ENCODE measurements at regions not wholly inside any gene's neighbourhood (a gene's known extent, or its start where the extent isn't known, plus 50 kb on each side); places are given as distances from the start of the nearest gene placed in this dataset.

DNA sequence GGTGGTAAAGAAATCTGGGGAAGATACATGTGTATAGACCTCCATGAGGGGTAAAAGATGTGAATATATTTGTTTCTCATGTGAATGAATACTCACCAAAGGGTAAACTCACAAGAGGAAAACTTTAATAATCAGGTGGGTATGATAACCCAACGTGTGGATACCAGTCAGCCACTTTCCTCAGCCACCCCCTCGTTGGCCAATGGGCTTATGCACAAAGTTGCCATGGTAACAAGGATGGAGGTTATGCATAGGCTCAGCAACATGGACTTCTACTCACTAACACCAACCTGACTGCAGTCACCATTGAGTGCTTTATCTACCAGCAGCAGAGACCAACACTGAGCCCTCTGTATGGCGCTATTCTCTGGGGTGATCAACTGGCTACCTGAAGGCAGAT lies 424.4 kb downstream of the DUSP10 start:
- Histone ChIP-seq H3K36me3 (no peaks in the 10 kb centered on the region), H3K4me1 (peaks cover 0 to 2% (median 0%) of the 10 kb centered on the region in 4 donors), H3K27ac (no peak overlapping the region), H3K4me3 (no peak overlapping the region), H3K27me3 (no peaks in the 10 kb centered on the region), H3K9me3 (no peaks in the 10 kb centered on the region)
- DNase-seq (no peak), ATAC-seq (ENCODE audit: low FRiP score in 2 of 2) (no peak)
- TF ChIP-seq, protein P1, sequence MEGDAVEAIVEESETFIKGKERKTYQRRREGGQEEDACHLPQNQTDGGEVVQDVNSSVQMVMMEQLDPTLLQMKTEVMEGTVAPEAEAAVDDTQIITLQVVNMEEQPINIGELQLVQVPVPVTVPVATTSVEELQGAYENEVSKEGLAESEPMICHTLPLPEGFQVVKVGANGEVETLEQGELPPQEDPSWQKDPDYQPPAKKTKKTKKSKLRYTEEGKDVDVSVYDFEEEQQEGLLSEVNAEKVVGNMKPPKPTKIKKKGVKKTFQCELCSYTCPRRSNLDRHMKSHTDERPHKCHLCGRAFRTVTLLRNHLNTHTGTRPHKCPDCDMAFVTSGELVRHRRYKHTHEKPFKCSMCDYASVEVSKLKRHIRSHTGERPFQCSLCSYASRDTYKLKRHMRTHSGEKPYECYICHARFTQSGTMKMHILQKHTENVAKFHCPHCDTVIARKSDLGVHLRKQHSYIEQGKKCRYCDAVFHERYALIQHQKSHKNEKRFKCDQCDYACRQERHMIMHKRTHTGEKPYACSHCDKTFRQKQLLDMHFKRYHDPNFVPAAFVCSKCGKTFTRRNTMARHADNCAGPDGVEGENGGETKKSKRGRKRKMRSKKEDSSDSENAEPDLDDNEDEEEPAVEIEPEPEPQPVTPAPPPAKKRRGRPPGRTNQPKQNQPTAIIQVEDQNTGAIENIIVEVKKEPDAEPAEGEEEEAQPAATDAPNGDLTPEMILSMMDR (IDR thresholded peaks at IDR 0.05): no peak
- TF ChIP-seq POLR2A (IDR thresholded peaks at IDR 0.05): no peak
- TF ChIP-seq POLR2AphosphoS5 (IDR thresholded peaks at IDR 0.05): no peak
- TF ChIP-seq EP300 (IDR thresholded peaks at IDR 0.05): no peak
- 84 to 93% methylated on average over 2 to 3 of the region's 3 CpGs for WGBS, 2 donors

DNA sequence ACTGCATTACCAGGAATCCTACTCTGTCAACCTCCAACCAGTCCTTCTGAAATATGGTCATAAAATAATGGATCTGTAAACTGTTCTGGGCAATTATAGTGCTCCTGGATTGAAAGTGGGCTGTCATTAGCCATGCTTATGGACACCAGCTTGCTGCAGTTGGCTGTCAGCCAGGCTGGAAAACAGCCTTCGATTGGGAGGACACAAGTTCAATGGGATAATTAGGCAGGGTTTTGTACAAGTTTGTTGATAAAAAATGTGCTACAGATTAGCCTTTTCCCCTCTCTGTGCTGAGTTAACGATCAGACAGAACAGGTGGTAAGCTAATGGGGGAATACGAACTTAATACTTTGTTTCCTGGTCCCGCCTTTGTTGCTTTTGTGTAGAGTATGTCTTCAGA lies 413.9 kb downstream of the DUSP10 start:
- WGBS, 2 donors: 44 to 56% methylated on average over 4 of the region's 4 CpGs
- Histone ChIP-seq H3K4me1 (peaks cover 0 to under 1% (median under 1%) of the 10 kb centered on the region in 4 donors), H3K27me3 (no peaks in the 10 kb centered on the region), H3K27ac (no peak overlapping the region), H3K9me3 (peaks cover 6 to 15% (median 8%) of the 10 kb centered on the region in 4 donors), H3K4me3 (no peak overlapping the region), H3K36me3 (no peaks in the 10 kb centered on the region)
- DNase-seq: no peak
- no peak for ATAC-seq (ENCODE audit: low FRiP score in 2 of 2)
- TF ChIP-seq, protein P1 (IDR thresholded peaks at IDR 0.05): no peak
- TF ChIP-seq POLR2AphosphoS5 (IDR thresholded peaks at IDR 0.05) (no peak), POLR2A (IDR thresholded peaks at IDR 0.05) (no peak), EP300 (IDR thresholded peaks at IDR 0.05) (no peak)

DNA sequence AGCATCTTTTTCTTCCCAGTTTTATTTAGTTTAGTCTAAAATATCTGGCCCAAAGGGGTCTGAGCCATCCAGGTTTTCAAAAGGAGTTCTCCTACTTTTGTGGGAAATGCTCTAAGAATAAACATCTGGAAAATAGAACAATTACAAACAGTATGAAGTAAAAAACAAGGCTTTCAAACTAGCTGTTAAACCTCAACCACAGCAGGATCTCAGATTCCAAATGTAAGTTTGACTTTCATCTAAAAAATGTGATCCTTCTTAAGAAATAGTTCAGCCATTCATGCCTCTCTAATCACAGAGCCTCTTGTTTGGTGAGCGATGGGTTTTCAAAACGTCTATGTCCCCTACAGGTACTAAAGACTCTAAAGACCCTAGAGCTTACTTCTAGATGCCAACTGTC lies 413.5 kb downstream of the DUSP10 start:
- no peaks in the 10 kb centered on the region for H3K27me3 ChIP-seq
- WGBS, 2 donors: 79 to 83% methylated on average over 2 of the region's 2 CpGs
- no peak overlapping the region for H3K27ac ChIP-seq
- H3K4me3 ChIP-seq: no peak overlapping the region
- DNase-seq (no peak), ATAC-seq (ENCODE audit: low FRiP score in 2 of 2) (no peak)
- TF ChIP-seq POLR2A (IDR thresholded peaks at IDR 0.05) (no peak), EP300 (IDR thresholded peaks at IDR 0.05) (no peak), POLR2AphosphoS5 (IDR thresholded peaks at IDR 0.05) (no peak)
- TF ChIP-seq, protein P1 (IDR thresholded peaks at IDR 0.05): no peak
- no peaks in the 10 kb centered on the region for H3K36me3 ChIP-seq
- H3K9me3 ChIP-seq: peaks cover 6 to 15% (median 8%) of the 10 kb centered on the region in 4 donors
- H3K4me1 ChIP-seq: peaks cover 0 to 5% (median 4%) of the 10 kb centered on the region in 4 donors

DNA sequence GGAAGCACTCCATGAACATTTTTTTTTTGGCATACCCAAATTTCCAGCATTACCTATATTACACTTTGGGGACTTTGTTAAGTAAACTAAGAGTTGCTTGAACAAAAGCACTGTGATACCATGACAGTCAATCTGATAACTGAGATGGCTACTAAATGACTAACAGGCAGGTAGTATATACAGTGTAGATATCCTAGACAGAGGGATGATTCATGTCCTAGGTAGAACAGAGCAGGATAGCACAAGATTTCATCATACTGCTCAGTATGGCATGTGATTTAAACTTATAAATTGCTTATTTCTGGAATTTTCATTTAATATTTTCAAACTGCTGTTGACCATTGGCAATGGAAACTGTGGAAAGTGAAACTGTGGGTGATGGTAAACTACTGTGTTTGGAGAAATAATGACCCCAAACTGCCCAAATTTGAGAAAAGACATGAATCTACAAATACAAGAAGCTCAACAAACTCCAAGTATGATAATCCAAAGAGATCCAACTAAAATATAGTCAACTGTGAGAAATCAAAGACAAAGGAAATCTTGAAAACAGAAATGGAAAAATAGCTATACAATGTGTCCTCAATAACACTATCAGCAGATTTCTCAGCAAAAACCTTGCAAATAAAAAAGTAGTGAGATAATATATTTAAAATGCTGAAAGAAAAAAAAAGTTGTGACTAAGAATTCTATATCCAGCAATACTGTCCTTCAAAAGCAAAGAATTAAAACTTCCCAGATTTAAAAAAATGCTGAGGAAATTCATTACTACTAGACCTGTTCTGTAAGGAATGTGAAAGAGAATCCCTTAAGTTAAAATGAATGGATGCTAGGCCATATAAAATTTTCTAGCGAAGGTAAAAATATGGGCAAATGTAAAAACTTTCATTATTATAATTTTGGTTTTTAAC lies 410.4 kb downstream of the DUSP10 start:
- no peak for TF ChIP-seq EP300 (IDR thresholded peaks at IDR 0.05)
- no peak for TF ChIP-seq POLR2AphosphoS5 (IDR thresholded peaks at IDR 0.05)
- no peak for TF ChIP-seq POLR2A (IDR thresholded peaks at IDR 0.05)
- TF ChIP-seq, protein P1 (IDR thresholded peaks at IDR 0.05): no peak
- no peak overlapping the region for H3K27ac ChIP-seq
- WGBS, 2 donors: 93 to 97% methylated on average over 1 of the region's 1 CpG

More for the DNA sequence above, 410.4 kb downstream of the DUSP10 start:
- peaks cover 18 to 36% (median 32%) of the 10 kb centered on the region in 4 donors for H3K4me1 ChIP-seq
- H3K36me3 ChIP-seq: no peaks in the 10 kb centered on the region
- H3K9me3 ChIP-seq: peaks cover 6 to 15% (median 8%) of the 10 kb centered on the region in 4 donors
- no peak for DNase-seq
- no peaks in the 10 kb centered on the region for H3K27me3 ChIP-seq
- no peak overlapping the region for H3K4me3 ChIP-seq
- ATAC-seq (ENCODE audit: low FRiP score in 2 of 2): no peak

Measured in upper lobe of left lung (tissue), 6 donors.